GM12878 (cell line): ENCODE measurements at regions not wholly inside any gene's neighbourhood (a gene's known extent, or its start where the extent isn't known, plus 50 kb on each side); places are given as distances from the start of the nearest gene placed in this dataset.

Experiments used
- ATAC-seq: fragments of 200-7000 bp; cut with Tn5 transposase; 3 replicates; pipeline ENCODE4 v1.9.1; 2020; ENCODE audit warnings: mild to moderate bottlenecking, moderate library complexity
- BruUV-seq: library from RNA; stranded (reverse); fragments of 400-500 nt; replicated peaks from 2 replicates; lab custom pipeline; 2021; lab: Mats Ljungman, UMichigan
- CTCF ChIA-PET: fragments of 300-600 bp; sonication (Branson Sonifier 250); formaldehyde crosslinking; extraction: SDS; loops from one replicate; lab custom pipeline; 2021; ENCODE audit warnings: inconsistent platforms; lab: Yijun Ruan, JAX
- POLR2A ChIA-PET: fragments of 350-600 bp; formaldehyde crosslinking; extraction: SDS; loops from one replicate; lab custom pipeline; 2021; ENCODE audit warnings: inconsistent platforms; lab: Charles Lee
- RAD21 ChIA-PET: fragments of 300-600 bp; sonication (Branson Sonifier 250); formaldehyde crosslinking; loops from one replicate; lab custom pipeline; 2023; ENCODE audit warnings: antibody characterized with exemption; ENCODE audit not compliant: unreplicated experiment; lab: Charles Lee
- SMC1A ChIA-PET: fragments of 300-600 bp; sonication (Branson Sonifier 250); formaldehyde crosslinking; loops from one replicate; lab custom pipeline; 2023; ENCODE audit not compliant: unreplicated experiment, uncharacterized antibody; lab: Charles Lee
- DNase-seq: peaks from one replicate; pipeline ENCODE4 v3.0.0-alpha.2; 2011; ENCODE audit warnings: low read depth, low spot score
- FAIRE-seq: peaks from 3 replicates; lab custom pipeline; 2011; peaks lifted over from hg19 to GRCh38; lab: Jason Lieb, UNC
- H2AFZ ChIP-seq: 2 replicates; pipeline ENCODE4 v1.6.0; 2011; ENCODE audit warnings: low read depth, low read length, control low read depth; ENCODE audit not compliant: control insufficient read depth
- H3K27ac ChIP-seq: 2 replicates; pipeline ENCODE4 v1.5.1; 2011; ENCODE audit warnings: control low read depth; ENCODE audit not compliant: control insufficient read depth, insufficient read depth
- H3K27me3 ChIP-seq, 2 experiments: replicated peaks in 1 of 2; 2 replicates each; pipeline versions ENCODE4 v1.6.0 to v1.6.1; 2011; ENCODE audit warnings: low read length in 1 of 2; ENCODE audit not compliant: control insufficient read depth in 2 of 2, insufficient read depth in 2 of 2
- H3K36me3 ChIP-seq, 2 experiments: 2 replicates each; pipeline ENCODE4 v1.5.1; 2011; ENCODE audit warnings: low read length in 1 of 2; ENCODE audit not compliant: control insufficient read depth in 2 of 2, insufficient read depth in 2 of 2
- H3K4me1 ChIP-seq: 2 replicates; pipeline ENCODE4 v1.6.1; 2011; ENCODE audit warnings: mild to moderate bottlenecking, low read length, moderate library complexity, mixed read lengths; ENCODE audit not compliant: control insufficient read depth, insufficient read depth
- H3K4me2 ChIP-seq: 2 replicates; pipeline ENCODE4 v1.6.0; 2011; ENCODE audit warnings: control low read depth; ENCODE audit not compliant: control insufficient read depth, insufficient read depth
- H3K4me3 ChIP-seq: fragments of 200-600 bp; sonication (generic); 2 replicates; pipeline ENCODE4 v1.5.1; 2016
- H3K79me2 ChIP-seq: 2 replicates; pipeline ENCODE4 v1.6.0; 2011; ENCODE audit warnings: low read length; ENCODE audit not compliant: control insufficient read depth, insufficient read depth
- H3K9ac ChIP-seq: 2 replicates; pipeline ENCODE4 v1.8.0; 2011; ENCODE audit warnings: low read length, control low read depth, mixed read lengths; ENCODE audit not compliant: control insufficient read depth, insufficient read depth
- H3K9me3 ChIP-seq: replicated peaks from 3 replicates; pipeline ENCODE4 v1.5.1; 2011; ENCODE audit warnings: mild to moderate bottlenecking, low read length; ENCODE audit not compliant: control insufficient read depth, insufficient read depth
- H4K20me1 ChIP-seq: 2 replicates; pipeline ENCODE4 v1.6.0; 2011; ENCODE audit not compliant: control insufficient read depth, insufficient read depth
- EP300 ChIP-seq, 2 experiments: fragments of 150-350 bp in 1 of 2; IDR thresholded peaks; 2 replicates each; pipeline ENCODE4 v1.6.1; 2011 to 2012; ENCODE audit warnings: low read depth in 2 of 2, low read length in 2 of 2, borderline replicate concordance in 1 of 2, improper control_type of control experiment in 1 of 2, inconsistent platforms in 1 of 2; ENCODE audit not compliant: control insufficient read depth in 1 of 2
- HCFC1 ChIP-seq: fragments of 150-350 bp; IDR thresholded peaks from 2 replicates; pipeline ENCODE4 v1.6.1; 2014; ENCODE audit warnings: low read length
- KDM1A ChIP-seq: fragments of 200-600 bp; sonication (generic); IDR thresholded peaks from 2 replicates; pipeline ENCODE4 v1.6.1; 2016; ENCODE audit warnings: borderline replicate concordance
- KLF5 ChIP-seq: fragments of 450-650 bp; IDR thresholded peaks from 2 replicates; pipeline ENCODE4 v1.6.1; 2014; ENCODE audit warnings: mild to moderate bottlenecking; ENCODE audit not compliant: partially characterized antibody
- MYC ChIP-seq: IDR thresholded peaks from 2 replicates; pipeline ENCODE4 v1.6.1; 2011; ENCODE audit warnings: mild to moderate bottlenecking, low read length, moderate library complexity, inconsistent platforms; ENCODE audit not compliant: insufficient read depth, insufficient replicate concordance, insufficient read length, severe bottlenecking
- PAX5 ChIP-seq: IDR thresholded peaks from 2 replicates; pipeline ENCODE4 v1.6.1; 2011; ENCODE audit warnings: low read depth, low read length, borderline replicate concordance
- PML ChIP-seq: IDR thresholded peaks from 2 replicates; pipeline ENCODE4 v1.6.1; 2012; ENCODE audit warnings: low read length, inconsistent platforms
- RAD51 ChIP-seq: fragments of 450-650 bp; IDR thresholded peaks from 2 replicates; pipeline ENCODE4 v1.6.1; 2016; ENCODE audit warnings: moderate library complexity, mild to moderate bottlenecking, inconsistent platforms
- REST ChIP-seq: IDR thresholded peaks from 2 replicates; pipeline ENCODE4 v1.6.1; 2012; ENCODE audit warnings: mild to moderate bottlenecking, low read depth, low read length
- SREBF2 ChIP-seq: IDR thresholded peaks from 2 replicates; pipeline ENCODE4 v1.6.1; 2012; ENCODE audit warnings: mild to moderate bottlenecking, low read length
- TAF1 ChIP-seq: IDR thresholded peaks from 2 replicates; pipeline ENCODE4 v1.6.1; 2011; ENCODE audit warnings: mild to moderate bottlenecking, low read depth, low read length, borderline replicate concordance
- YBX1 ChIP-seq: fragments of 450-650 bp; IDR thresholded peaks from 2 replicates; pipeline ENCODE4 v1.6.1; 2016; ENCODE audit warnings: antibody characterized with exemption
- ZNF24 ChIP-seq: fragments of 450-650 bp; IDR thresholded peaks from 2 replicates; pipeline ENCODE4 v1.6.1; 2017; ENCODE audit warnings: antibody characterized with exemption, mild to moderate bottlenecking
- ZSCAN29 ChIP-seq: fragments of 450-650 bp; IDR thresholded peaks from 2 replicates; pipeline ENCODE4 v1.6.1; 2017; ENCODE audit warnings: mild to moderate bottlenecking, moderate library complexity
- ZZZ3 ChIP-seq: IDR thresholded peaks from 2 replicates; pipeline ENCODE4 v1.6.1; 2011; ENCODE audit warnings: low read depth; ENCODE audit not compliant: control insufficient read depth, insufficient read length
- in situ Hi-C: fragments of 300-500 bp; cut with MboI; formaldehyde crosslinking; loops from 9 replicates; pipeline ENCODE4 v1.14.3; 2018; ENCODE audit warnings: mixed read lengths
- intact Hi-C: fragments of 100-400 bp; cut with micrococcal nuclease; formaldehyde crosslinking; loops from one replicate; pipeline ENCODE4 v1.14.2; 2022; ENCODE audit not compliant: unreplicated experiment
- TF ChIP-seq, protein P1 (sequence below): fragments of 450-650 bp; IDR thresholded peaks from 2 replicates; pipeline ENCODE4 v1.6.1; 2018; ENCODE audit warnings: mild to moderate bottlenecking, low read depth, moderate library complexity; ENCODE audit not compliant: partially characterized antibody
- TF ChIP-seq, protein P2 (sequence below): IDR thresholded peaks from 2 replicates; pipeline ENCODE4 v1.6.1; 2011; ENCODE audit warnings: low read depth, mild to moderate bottlenecking, low read length, moderate library complexity, borderline replicate concordance; ENCODE audit errors: extremely low read depth

GRCh38 chr1:214767221-214767620, 164.2 kb downstream of the CENPF start:
- ChIA-PET RAD21 (no interaction called here), POLR2A (no interaction called here), CTCF (interaction anchor here (1.6 kb wide), 1 partner anchor 10 kb away, joined by 4 read pairs; no protein-coding TSS in a partner anchor), SMC1A (no interaction called here)
- H2AFZ ChIP-seq: no peak overlapping the region
- no peaks in the 10 kb centered on the region for H3K79me2 ChIP-seq
- H3K9ac ChIP-seq: no peak overlapping the region
- intact Hi-C loops (no loop called here), in situ Hi-C loops (no loop called here)
- no peaks in the 10 kb centered on the region for H3K36me3 ChIP-seq
- BruUV-seq: no TSS peak
- H3K4me2 ChIP-seq: no peak overlapping the region
- TF ChIP-seq KLF5 (no peak), MYC (no peak), PAX5 (no peak), ZZZ3 (no peak), PML (no peak), ZSCAN29 (no peak), ZNF24 (no peak), RAD51 (no peak), KDM1A (no peak), YBX1 (no peak), TAF1 (no peak), HCFC1 (no peak), SREBF2 (no peak), EP300 (IDR thresholded peaks at IDR 0.05; ENCODE audit: borderline replicate concordance in 1 of 2, control insufficient read depth in 1 of 2, low read depth in 2 of 2, low read length in 2 of 2) (no peak), REST (no peak)
- TF ChIP-seq, protein P1, sequence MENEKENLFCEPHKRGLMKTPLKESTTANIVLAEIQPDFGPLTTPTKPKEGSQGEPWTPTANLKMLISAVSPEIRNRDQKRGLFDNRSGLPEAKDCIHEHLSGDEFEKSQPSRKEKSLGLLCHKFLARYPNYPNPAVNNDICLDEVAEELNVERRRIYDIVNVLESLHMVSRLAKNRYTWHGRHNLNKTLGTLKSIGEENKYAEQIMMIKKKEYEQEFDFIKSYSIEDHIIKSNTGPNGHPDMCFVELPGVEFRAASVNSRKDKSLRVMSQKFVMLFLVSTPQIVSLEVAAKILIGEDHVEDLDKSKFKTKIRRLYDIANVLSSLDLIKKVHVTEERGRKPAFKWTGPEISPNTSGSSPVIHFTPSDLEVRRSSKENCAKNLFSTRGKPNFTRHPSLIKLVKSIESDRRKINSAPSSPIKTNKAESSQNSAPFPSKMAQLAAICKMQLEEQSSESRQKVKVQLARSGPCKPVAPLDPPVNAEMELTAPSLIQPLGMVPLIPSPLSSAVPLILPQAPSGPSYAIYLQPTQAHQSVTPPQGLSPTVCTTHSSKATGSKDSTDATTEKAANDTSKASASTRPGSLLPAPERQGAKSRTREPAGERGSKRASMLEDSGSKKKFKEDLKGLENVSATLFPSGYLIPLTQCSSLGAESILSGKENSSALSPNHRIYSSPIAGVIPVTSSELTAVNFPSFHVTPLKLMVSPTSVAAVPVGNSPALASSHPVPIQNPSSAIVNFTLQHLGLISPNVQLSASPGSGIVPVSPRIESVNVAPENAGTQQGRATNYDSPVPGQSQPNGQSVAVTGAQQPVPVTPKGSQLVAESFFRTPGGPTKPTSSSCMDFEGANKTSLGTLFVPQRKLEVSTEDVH: no peak
- TF ChIP-seq, protein P2, sequence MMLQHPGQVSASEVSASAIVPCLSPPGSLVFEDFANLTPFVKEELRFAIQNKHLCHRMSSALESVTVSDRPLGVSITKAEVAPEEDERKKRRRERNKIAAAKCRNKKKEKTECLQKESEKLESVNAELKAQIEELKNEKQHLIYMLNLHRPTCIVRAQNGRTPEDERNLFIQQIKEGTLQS: no peak
- H3K4me3 ChIP-seq: no peak overlapping the region
- H3K9me3 ChIP-seq: no peaks in the 10 kb centered on the region
- DNase-seq: no peak
- ATAC-seq: no peak
- H3K4me1 ChIP-seq: no peaks in the 10 kb centered on the region
- no peak for FAIRE-seq
- no peaks in the 10 kb centered on the region for H3K27me3 ChIP-seq
- no peak overlapping the region for H3K27ac ChIP-seq
- H4K20me1 ChIP-seq: no peaks in the 10 kb centered on the region
